WI38 (cell line): ENCODE measurements at regions not wholly inside any gene's neighbourhood (a gene's known extent, or its start where the extent isn't known, plus 50 kb on each side); places are given as distances from the start of the nearest gene placed in this dataset.

ENCODE experiments used
- H3K4me3 ChIP-seq: 2 replicates; pipeline ENCODE4 v1.5.1; 2011; ENCODE audit warnings: low read depth, mild to moderate bottlenecking, control low read depth, low read length
- TF ChIP-seq, protein P1 (sequence below): IDR thresholded peaks from 2 replicates; pipeline ENCODE4 v1.5.1; 2012; ENCODE audit warnings: low read depth, mild to moderate bottlenecking, control low read depth, low read length

DNA sequence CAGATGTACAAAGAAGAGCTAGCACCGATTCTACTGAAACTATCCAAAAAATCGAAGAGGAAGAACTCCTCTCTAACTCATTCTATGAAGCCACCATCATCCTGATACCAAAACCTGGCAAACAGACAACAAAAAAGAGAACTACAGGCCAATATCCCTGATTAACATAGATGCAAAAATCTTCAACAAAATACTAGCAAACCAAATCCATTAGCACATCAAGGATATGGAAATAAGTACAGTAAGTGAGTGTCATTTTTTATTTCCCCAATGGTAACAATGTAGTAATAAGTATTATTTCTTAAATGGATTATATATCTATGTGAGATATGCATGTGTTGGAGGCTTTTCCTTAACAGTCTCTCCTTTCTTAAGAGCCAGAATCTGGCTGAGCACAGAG lies 134.5 kb upstream of the SMLR1 start:
- TF ChIP-seq, protein P1, sequence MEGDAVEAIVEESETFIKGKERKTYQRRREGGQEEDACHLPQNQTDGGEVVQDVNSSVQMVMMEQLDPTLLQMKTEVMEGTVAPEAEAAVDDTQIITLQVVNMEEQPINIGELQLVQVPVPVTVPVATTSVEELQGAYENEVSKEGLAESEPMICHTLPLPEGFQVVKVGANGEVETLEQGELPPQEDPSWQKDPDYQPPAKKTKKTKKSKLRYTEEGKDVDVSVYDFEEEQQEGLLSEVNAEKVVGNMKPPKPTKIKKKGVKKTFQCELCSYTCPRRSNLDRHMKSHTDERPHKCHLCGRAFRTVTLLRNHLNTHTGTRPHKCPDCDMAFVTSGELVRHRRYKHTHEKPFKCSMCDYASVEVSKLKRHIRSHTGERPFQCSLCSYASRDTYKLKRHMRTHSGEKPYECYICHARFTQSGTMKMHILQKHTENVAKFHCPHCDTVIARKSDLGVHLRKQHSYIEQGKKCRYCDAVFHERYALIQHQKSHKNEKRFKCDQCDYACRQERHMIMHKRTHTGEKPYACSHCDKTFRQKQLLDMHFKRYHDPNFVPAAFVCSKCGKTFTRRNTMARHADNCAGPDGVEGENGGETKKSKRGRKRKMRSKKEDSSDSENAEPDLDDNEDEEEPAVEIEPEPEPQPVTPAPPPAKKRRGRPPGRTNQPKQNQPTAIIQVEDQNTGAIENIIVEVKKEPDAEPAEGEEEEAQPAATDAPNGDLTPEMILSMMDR = no peak

DNA sequence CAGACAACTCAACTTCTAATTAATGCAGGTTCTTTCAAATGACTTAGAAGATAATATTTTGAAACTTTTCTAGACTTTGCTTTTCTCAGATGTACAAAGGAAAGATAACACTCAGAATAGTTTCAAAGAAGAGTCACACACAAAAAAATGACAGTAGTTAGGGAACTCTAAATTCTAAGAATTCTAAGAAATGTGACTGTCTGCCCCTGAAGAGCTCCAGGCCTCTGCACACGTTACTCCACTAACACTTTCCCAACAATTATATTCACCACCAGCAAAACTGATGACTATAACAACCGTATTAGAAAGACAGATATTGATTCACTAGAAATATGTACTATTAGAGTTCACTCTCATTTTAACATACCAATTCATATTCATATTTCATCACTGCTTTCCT lies 133.3 kb upstream of the SMLR1 start:
- H3K4me3 ChIP-seq = no peak overlapping the region
- TF ChIP-seq, protein P1 = no peak

More for the DNA sequence above, 134.5 kb upstream of the SMLR1 start:
- H3K4me3 ChIP-seq = no peak overlapping the region

DNA sequence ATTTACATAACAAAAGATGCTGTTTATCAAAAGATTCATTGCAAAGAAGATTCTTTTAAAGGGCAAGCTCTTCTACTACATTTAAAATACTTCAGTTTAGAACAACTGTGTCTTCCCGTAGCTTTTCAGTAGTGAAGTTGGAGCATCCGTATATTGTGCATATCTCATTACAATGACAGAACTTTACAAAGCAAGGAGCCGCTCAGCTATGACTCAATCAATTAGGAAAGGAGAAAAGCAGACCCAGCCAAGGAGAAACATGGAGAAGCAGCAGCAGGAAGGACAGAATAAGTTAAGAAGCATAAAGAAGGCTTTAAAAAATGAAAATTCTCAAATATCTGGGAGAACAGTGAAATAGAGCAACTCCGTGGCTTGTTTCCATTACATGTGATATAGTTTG lies 132.6 kb upstream of the SMLR1 start:
- TF ChIP-seq, protein P1 = no peak
- H3K4me3 ChIP-seq = no peak overlapping the region

DNA sequence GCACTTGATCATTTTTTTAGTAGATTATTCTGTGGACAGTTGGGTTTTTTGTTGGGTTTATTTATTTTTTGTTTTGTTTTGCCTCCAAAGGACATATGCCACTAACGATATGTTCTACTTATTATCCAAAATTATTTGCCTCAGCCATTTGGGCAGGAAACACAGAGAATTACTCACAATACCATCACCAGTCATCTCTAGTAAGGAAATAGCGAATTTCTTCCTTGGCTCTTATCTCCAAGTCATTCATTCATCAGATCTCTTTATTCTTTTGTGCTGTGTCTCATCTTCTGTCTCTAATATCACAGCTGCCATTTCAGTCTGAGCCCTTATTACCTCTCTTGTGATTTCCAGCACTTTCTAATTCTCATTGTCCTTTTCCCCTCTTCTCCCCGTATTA lies 130.4 kb upstream of the SMLR1 start:
- TF ChIP-seq, protein P1 = no peak
- H3K4me3 ChIP-seq = no peak overlapping the region

DNA sequence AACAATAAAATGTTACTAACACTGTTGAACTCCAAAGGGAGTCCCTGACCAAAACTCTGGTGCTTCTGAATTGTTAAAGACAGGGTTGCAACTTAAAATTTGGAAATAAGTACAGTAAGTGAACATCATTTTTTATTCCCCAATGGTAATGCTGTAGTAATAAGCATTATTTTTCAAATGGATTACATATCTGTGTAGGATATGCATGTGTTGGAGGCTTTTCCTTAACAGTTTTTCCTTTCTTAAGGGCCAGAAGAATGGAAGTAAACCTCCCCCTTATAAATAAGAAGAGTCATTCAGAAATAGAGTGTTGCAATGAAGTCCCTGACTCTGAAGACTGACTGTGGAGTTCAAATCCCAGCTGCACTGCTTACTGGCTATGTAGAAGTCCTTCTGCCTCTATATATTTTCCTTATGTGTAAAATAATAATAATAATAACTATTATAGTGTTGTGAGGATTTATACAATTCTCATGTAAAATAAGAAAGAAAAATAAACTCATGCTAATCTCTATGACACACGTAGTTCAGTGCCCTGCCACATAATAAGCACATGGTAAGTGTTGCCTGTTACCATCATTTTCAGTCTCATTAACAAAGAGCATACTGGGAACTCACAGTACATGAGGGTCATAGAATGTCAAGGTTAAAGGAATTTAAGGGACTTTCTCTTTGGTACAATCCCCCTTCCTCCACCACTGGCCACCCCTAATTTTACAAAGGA lies 129.8 kb upstream of the SMLR1 start:
- no peak overlapping the region for H3K4me3 ChIP-seq
- TF ChIP-seq, protein P1 = no peak

DNA sequence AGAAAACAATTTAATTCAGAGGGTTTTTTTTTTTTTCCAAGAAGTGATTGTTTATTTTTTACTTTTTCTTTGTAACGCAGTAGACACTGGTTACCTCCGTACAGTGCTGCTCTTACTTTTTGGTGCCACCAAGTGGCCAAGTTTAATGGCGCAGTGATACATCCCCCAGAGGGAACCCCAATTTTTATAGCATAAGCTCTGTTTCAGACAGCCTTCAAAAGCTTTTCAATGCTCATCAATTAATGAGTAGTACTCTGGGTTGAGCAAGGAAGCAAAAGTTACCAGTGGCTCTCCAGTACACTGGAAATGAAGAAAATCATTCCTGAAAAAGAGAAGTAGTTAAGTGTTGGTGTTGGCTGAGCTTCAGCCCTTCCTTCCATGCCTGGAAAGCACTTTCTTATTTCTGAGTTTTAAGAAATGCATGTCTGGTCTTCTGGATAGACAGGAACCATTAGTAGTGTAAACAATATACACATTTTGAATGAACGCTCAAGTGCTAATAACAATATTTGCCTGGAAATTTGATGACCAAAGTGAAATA lies 129.1 kb upstream of the SMLR1 start:
- no peak overlapping the region for H3K4me3 ChIP-seq
- TF ChIP-seq, protein P1 = peak; percentile 76

DNA sequence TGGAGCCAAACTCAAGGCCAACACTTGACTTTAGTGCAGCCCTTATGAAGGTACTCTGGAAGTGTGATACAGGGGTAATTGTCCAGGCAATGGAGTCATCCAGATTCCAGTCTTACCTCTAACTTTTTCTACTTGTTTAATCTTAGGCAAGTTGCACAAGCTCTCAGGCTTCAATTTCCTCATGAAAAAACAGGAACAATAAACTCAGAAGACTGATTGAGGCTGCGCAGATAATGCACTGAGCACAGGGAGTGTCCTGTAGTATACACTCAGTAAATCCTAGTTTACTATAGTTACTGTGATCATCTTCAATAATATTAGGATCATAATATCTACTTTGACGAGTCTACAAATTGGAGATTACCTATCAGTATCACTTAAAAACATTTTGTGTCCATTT lies 127.5 kb upstream of the SMLR1 start:
- TF ChIP-seq, protein P1 = no peak

More for the DNA sequence above, 127.5 kb upstream of the SMLR1 start:
- H3K4me3 ChIP-seq = no peak overlapping the region
